Loucy (cell line): ENCODE measurements at regions not wholly inside any gene's neighbourhood (a gene's known extent, or its start where the extent isn't known, plus 50 kb on each side); places are given as distances from the start of the nearest gene placed in this dataset.

Experiments used
- H2AFZ ChIP-seq: fragments of 200-600 bp; sonication (generic); 2 replicates; pipeline ENCODE4 v1.6.0; 2016; ENCODE audit warnings: antibody characterized with exemption, mild to moderate bottlenecking, low read length, moderate library complexity
- H3F3A ChIP-seq: fragments of 200-600 bp; 2 replicates; pipeline ENCODE4 v1.6.0; 2016; ENCODE audit warnings: antibody characterized with exemption, low read depth, mild to moderate bottlenecking
- H3K27me3 ChIP-seq: fragments of 200-600 bp; sonication (generic); 2 replicates; pipeline ENCODE4 v1.6.1; 2014; ENCODE audit warnings: low read length, mild to moderate bottlenecking; ENCODE audit not compliant: insufficient read depth, poor library complexity, severe bottlenecking
- H3K36me3 ChIP-seq: fragments of 200-600 bp; sonication (generic); 2 replicates; pipeline ENCODE4 v1.6.1; 2016; ENCODE audit warnings: low read length; ENCODE audit not compliant: insufficient read depth
- H3K4me1 ChIP-seq: fragments of 200-600 bp; sonication (generic); 2 replicates; pipeline ENCODE4 v1.5.1; 2014; ENCODE audit warnings: low read length, mild to moderate bottlenecking; ENCODE audit not compliant: insufficient read depth, poor library complexity, severe bottlenecking
- H3K4me2 ChIP-seq: fragments of 200-600 bp; sonication (generic); 2 replicates; pipeline ENCODE4 v1.6.0; 2014; ENCODE audit warnings: antibody characterized with exemption, low read length, low read depth, mild to moderate bottlenecking; ENCODE audit not compliant: poor library complexity, severe bottlenecking
- H3K4me3 ChIP-seq: fragments of 200-600 bp; sonication (generic); 2 replicates; pipeline ENCODE4 v1.5.1; 2014; ENCODE audit warnings: low read length, mild to moderate bottlenecking, mixed read lengths; ENCODE audit not compliant: poor library complexity, severe bottlenecking
- H3K79me2 ChIP-seq: fragments of 200-600 bp; sonication (generic); 2 replicates; pipeline ENCODE4 v1.6.1; 2014; ENCODE audit warnings: low read length; ENCODE audit not compliant: insufficient read depth
- H3K9ac ChIP-seq: fragments of 200-600 bp; sonication (generic); 2 replicates; pipeline ENCODE4 v1.6.0; 2014; ENCODE audit warnings: mild to moderate bottlenecking, low read depth, low read length, moderate library complexity; ENCODE audit not compliant: poor library complexity, severe bottlenecking
- H3K9me2 ChIP-seq: fragments of 200-600 bp; sonication (generic); replicated peaks from 2 replicates; pipeline ENCODE4 v1.6.1; 2016; ENCODE audit warnings: low read depth, low read length, mixed read lengths
- H3K9me3 ChIP-seq: fragments of 200-600 bp; sonication (generic); 2 replicates; pipeline ENCODE4 v1.6.1; 2014; ENCODE audit warnings: mild to moderate bottlenecking, antibody characterized with exemption, low read length, low read depth; ENCODE audit not compliant: insufficient read depth
- H4K20me1 ChIP-seq: fragments of 200-600 bp; sonication (generic); 2 replicates; pipeline ENCODE4 v1.6.0; 2014; ENCODE audit warnings: antibody characterized with exemption, low read length, mild to moderate bottlenecking; ENCODE audit not compliant: insufficient read depth, poor library complexity, severe bottlenecking
- EZH2phosphoT487 ChIP-seq: fragments of 200-600 bp; IDR thresholded peaks from 2 replicates; pipeline ENCODE4 v1.6.1; 2018; ENCODE audit warnings: antibody characterized with exemption, mild to moderate bottlenecking, moderate library complexity, borderline replicate concordance
- TF ChIP-seq, protein P1 (sequence below): fragments of 200-600 bp; sonication (generic); conservative IDR thresholded peaks from 2 replicates; pipeline ENCODE4 v1.5.1; 2014; ENCODE audit warnings: mild to moderate bottlenecking, antibody characterized with exemption, low read length

GRCh38 chr20:9939231-9939630, 95.6 kb upstream of the ANKEF1 start:
- H3K4me2 ChIP-seq, result no peak overlapping the region
- no peaks in the 10 kb centered on the region for H3K79me2 ChIP-seq
- no peaks in the 10 kb centered on the region for H3K9me3 ChIP-seq
- H3F3A ChIP-seq, result no peaks in the 10 kb centered on the region
- no peak overlapping the region for H3K9ac ChIP-seq
- no peaks in the 10 kb centered on the region for H3K36me3 ChIP-seq
- H3K27me3 ChIP-seq, result no peaks in the 10 kb centered on the region
- H3K4me3 ChIP-seq, result no peak overlapping the region
- H4K20me1 ChIP-seq, result no peaks in the 10 kb centered on the region
- no peak overlapping the region for H2AFZ ChIP-seq
- no peaks in the 10 kb centered on the region for H3K4me1 ChIP-seq
- no peaks in the 10 kb centered on the region for H3K9me2 ChIP-seq
- TF ChIP-seq, protein P1, sequence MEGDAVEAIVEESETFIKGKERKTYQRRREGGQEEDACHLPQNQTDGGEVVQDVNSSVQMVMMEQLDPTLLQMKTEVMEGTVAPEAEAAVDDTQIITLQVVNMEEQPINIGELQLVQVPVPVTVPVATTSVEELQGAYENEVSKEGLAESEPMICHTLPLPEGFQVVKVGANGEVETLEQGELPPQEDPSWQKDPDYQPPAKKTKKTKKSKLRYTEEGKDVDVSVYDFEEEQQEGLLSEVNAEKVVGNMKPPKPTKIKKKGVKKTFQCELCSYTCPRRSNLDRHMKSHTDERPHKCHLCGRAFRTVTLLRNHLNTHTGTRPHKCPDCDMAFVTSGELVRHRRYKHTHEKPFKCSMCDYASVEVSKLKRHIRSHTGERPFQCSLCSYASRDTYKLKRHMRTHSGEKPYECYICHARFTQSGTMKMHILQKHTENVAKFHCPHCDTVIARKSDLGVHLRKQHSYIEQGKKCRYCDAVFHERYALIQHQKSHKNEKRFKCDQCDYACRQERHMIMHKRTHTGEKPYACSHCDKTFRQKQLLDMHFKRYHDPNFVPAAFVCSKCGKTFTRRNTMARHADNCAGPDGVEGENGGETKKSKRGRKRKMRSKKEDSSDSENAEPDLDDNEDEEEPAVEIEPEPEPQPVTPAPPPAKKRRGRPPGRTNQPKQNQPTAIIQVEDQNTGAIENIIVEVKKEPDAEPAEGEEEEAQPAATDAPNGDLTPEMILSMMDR, result no peak

GRCh38 chr20:9935285-9935684, 96.4 kb upstream of the PAK5 start:
- H3F3A ChIP-seq, result no peaks in the 10 kb centered on the region
- H3K4me3 ChIP-seq, result no peak overlapping the region
- no peak for TF ChIP-seq EZH2phosphoT487
- TF ChIP-seq, protein P1, result no peak

GRCh38 chr20:9930142-9930541, 91.3 kb upstream of the PAK5 start:
- Histone ChIP-seq H4K20me1 (no peaks in the 10 kb centered on the region), H3K27me3 (no peaks in the 10 kb centered on the region), H3K9me3 (no peaks in the 10 kb centered on the region), H3K4me3 (no peak overlapping the region), H3K9ac (no peak overlapping the region), H3K79me2 (no peaks in the 10 kb centered on the region), H3K4me1 (no peaks in the 10 kb centered on the region), H3K9me2 (no peaks in the 10 kb centered on the region), H3K4me2 (no peak overlapping the region), H3F3A (no peaks in the 10 kb centered on the region), H3K36me3 (no peaks in the 10 kb centered on the region), H2AFZ (no peak overlapping the region)
- TF ChIP-seq, protein P1, result no peak
- TF ChIP-seq EZH2phosphoT487, result no peak

More at GRCh38 chr20:9935285-9935684, 96.4 kb upstream of the PAK5 start:
- no peaks in the 10 kb centered on the region for H4K20me1 ChIP-seq
- no peaks in the 10 kb centered on the region for H3K4me1 ChIP-seq
- H3K9ac ChIP-seq, result no peak overlapping the region
- H2AFZ ChIP-seq, result no peak overlapping the region
- H3K4me2 ChIP-seq, result no peak overlapping the region
- no peaks in the 10 kb centered on the region for H3K36me3 ChIP-seq
- no peaks in the 10 kb centered on the region for H3K27me3 ChIP-seq
- no peaks in the 10 kb centered on the region for H3K79me2 ChIP-seq
- no peaks in the 10 kb centered on the region for H3K9me2 ChIP-seq
- H3K9me3 ChIP-seq, result no peaks in the 10 kb centered on the region
